ENCODE measurements at regions not wholly inside any gene's neighbourhood (a gene's known extent, or its start where the extent isn't known, plus 50 kb on each side); places are given as distances from the start of the nearest gene placed in this dataset.

DNA sequence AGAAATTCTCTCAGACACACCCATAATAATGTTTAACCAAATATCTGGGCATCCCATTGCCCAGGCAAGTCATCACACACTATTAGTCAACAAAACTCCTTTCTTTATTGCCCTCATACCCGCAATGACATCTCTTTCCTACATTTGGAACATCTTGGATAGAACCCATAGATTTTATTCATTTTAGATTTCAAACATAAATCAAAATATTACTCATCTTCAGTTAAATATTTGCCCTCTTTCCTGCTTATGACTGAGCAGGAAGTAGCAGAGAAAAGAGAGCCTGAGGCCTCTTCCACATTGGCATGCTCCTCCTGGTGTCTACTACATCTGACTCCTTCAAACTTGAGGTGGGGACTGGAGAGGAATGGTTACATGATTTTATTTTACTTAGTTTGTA, 592.0 kb downstream of the CHSY3 start:
- Histone ChIP-seq H3K4me1 (no peaks in the 10 kb centered on the region), H3K36me3 (ENCODE audit: insufficient read depth in 1 of 2, low read depth in 1 of 2) (no peaks in the 10 kb centered on the region), H3K27me3 (ENCODE audit: insufficient read depth in 3 of 3, low read length in 2 of 3) (no peaks in the 10 kb centered on the region), H3K4me3 (no peak overlapping the region), H3K27ac (no peak overlapping the region), H3K9me3 (no peaks in the 10 kb centered on the region)
- WGBS, 3 donors = 89 to 94% (median 91%) methylated on average over 1 of the region's 1 CpG
- ATAC-seq = no peak
- TF ChIP-seq, protein P1, sequence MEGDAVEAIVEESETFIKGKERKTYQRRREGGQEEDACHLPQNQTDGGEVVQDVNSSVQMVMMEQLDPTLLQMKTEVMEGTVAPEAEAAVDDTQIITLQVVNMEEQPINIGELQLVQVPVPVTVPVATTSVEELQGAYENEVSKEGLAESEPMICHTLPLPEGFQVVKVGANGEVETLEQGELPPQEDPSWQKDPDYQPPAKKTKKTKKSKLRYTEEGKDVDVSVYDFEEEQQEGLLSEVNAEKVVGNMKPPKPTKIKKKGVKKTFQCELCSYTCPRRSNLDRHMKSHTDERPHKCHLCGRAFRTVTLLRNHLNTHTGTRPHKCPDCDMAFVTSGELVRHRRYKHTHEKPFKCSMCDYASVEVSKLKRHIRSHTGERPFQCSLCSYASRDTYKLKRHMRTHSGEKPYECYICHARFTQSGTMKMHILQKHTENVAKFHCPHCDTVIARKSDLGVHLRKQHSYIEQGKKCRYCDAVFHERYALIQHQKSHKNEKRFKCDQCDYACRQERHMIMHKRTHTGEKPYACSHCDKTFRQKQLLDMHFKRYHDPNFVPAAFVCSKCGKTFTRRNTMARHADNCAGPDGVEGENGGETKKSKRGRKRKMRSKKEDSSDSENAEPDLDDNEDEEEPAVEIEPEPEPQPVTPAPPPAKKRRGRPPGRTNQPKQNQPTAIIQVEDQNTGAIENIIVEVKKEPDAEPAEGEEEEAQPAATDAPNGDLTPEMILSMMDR (IDR thresholded peaks at IDR 0.05) = no peak
- no peak for DNase-seq
- intact Hi-C loops (cut with DNase I) = no loop called here

DNA sequence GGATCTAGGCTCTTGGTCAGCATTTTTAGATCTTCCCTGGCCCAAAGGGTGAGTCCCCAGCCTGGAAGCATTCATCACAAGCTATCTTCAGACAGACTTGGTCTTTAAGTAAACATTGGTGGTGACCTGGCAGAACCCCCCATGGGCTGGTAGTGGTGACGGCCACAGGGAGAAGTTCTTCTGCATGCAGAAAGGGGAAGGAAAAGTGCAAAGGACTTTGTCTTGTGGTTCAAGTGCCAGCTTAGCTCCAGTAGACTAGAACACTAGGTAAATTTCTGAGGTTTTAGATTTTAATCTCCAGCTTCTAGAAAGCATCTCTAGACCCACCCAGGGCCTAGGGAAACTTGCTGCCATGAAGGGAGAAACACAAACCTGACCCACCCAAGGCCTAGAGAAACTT, 584.0 kb downstream of the CHSY3 start:
- DNase-seq (no peak), ATAC-seq (no peak)
- Histone ChIP-seq H3K4me1 (no peaks in the 10 kb centered on the region), H3K27me3 (ENCODE audit: insufficient read depth in 3 of 3, low read length in 2 of 3) (no peaks in the 10 kb centered on the region), H3K36me3 (ENCODE audit: insufficient read depth in 1 of 2, low read depth in 1 of 2) (no peaks in the 10 kb centered on the region), H3K9me3 (no peaks in the 10 kb centered on the region), H3K27ac (no peak overlapping the region), H3K4me3 (no peak overlapping the region)
- WGBS, 3 donors = 82 to 88% (median 88%) methylated on average over 1 of the region's 1 CpG
- TF ChIP-seq, protein P1 (IDR thresholded peaks at IDR 0.05) = no peak
- intact Hi-C loops (cut with DNase I) = no loop called here

DNA sequence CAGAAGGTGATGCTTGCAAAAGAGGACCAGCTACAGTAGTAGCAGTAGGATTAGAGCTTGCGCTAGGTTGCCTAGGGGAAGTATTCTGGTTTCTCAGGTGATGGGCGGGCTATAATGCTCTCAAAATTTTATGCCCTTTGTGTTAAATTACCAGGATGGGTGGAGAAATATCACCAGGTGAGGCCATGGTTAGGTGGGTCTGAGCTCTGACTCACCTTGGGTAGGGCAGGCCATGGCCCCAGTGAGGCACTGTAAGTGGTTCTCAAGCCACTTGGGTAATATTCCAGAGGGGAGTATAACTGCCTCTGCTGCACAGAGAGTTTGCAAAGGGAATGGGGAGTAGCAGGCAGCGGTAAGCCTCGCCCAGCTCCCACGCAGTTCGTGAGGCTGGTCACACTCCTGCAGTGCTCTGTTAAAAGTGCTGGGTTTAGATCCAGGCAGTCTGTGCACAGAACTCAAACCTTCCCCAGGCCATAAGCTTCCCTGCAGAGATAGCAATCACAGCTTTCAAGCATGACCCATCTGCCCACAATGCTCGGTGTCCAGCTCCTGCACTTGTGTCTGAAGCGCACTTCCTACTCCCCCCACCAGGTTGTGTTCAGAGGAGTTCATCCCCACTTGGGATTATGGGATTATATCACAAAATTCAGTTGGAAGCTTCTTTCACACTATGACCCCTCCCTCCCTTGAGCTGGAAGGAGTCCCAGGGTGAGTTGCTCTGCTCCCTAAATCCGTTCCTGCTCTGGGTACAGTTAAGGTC, 575.0 kb downstream of the CHSY3 start:
- Histone ChIP-seq H3K4me3 (no peak overlapping the region), H3K36me3 (ENCODE audit: insufficient read depth in 1 of 2, low read depth in 1 of 2) (no peaks in the 10 kb centered on the region), H3K27me3 (ENCODE audit: insufficient read depth in 3 of 3, low read length in 2 of 3) (no peaks in the 10 kb centered on the region), H3K27ac (no peak overlapping the region), H3K4me1 (no peaks in the 10 kb centered on the region), H3K9me3 (peaks cover 4% of the 10 kb centered on the region)
- no peak for DNase-seq
- intact Hi-C loops (cut with DNase I) = no loop called here
- TF ChIP-seq, protein P1 (IDR thresholded peaks at IDR 0.05) = no peak
- ATAC-seq = no peak
- 78 to 89% (median 81%) methylated on average over 9 of the region's 9 CpGs for WGBS, 3 donors

DNA sequence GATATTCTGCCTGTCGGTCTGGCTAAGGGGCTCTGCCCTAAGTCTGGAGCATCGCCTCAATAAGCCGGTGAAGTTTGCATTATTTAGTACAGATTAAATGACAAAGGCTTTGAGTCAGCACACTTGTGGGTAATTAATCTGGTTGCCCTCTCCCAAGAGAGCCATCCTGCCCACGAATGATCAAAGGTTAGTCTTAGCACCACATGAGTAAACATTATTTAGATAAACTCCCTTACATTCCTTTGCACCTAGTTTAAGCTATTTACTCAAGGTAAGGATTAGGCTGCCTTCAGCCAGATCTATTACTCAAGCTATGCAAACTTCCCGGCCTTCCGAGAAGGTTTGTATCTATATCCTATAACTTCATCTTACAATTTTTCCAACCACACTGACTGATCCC, 572.1 kb downstream of the CHSY3 start:
- 75 to 81% (median 79%) methylated on average over 6 of the region's 6 CpGs for WGBS, 3 donors
- ATAC-seq (no peak), DNase-seq (no peak)
- H3K9me3 ChIP-seq = peaks cover 4% of the 10 kb centered on the region
- no peaks in the 10 kb centered on the region for H3K4me1 ChIP-seq
- TF ChIP-seq, protein P1 (IDR thresholded peaks at IDR 0.05) = no peak
- no peak overlapping the region for H3K27ac ChIP-seq
- H3K36me3 ChIP-seq (ENCODE audit: insufficient read depth in 1 of 2, low read depth in 1 of 2) = no peaks in the 10 kb centered on the region
- no peak overlapping the region for H3K4me3 ChIP-seq
- no peaks in the 10 kb centered on the region for H3K27me3 ChIP-seq (ENCODE audit: insufficient read depth in 3 of 3, low read length in 2 of 3)
- intact Hi-C loops (cut with DNase I) = no loop called here

DNA sequence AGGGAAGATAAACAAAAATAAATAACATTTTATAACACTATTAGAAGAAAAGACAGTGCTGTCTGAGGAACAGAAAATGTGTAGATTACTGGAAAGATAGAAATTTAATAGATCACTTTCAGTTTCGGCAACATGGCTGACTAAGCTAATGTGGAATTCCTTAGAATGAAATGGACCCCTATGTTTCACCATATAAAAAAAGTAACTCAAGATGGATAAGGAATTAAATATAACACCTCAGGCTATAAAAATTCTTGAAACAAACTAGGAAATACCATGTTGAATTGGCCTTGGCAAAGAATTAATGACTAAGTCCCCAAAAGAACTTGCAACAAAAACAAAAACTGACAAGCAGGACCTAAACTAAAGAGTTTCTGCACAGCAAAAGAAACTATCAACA, 558.3 kb downstream of the CHSY3 start:
- TF ChIP-seq, protein P1 (IDR thresholded peaks at IDR 0.05) = no peak
- Histone ChIP-seq H3K27ac (no peak overlapping the region), H3K4me3 (no peak overlapping the region), H3K27me3 (ENCODE audit: insufficient read depth in 3 of 3, low read length in 2 of 3) (no peaks in the 10 kb centered on the region), H3K36me3 (ENCODE audit: insufficient read depth in 1 of 2, low read depth in 1 of 2) (no peaks in the 10 kb centered on the region), H3K9me3 (no peaks in the 10 kb centered on the region), H3K4me1 (no peaks in the 10 kb centered on the region)
- intact Hi-C loops (cut with DNase I) = no loop called here
- no peak for ATAC-seq
- no peak for DNase-seq
- 76 to 82% (median 79%) methylated on average over 1 of the region's 1 CpG for WGBS, 3 donors

All from psoas muscle (tissue), 7 donors.